Upper lobe of left lung (tissue), 6 donors: ENCODE measurements at regions not wholly inside any gene's neighbourhood (a gene's known extent, or its start where the extent isn't known, plus 50 kb on each side); places are given as distances from the start of the nearest gene placed in this dataset.

Experiments
- ATAC-seq, 2 donors: fragments of 200-7000 bp; cut with Tn5 transposase; one replicate each; pipeline ENCODE4 v1.9.1; 2022; ENCODE audit warnings: mild to moderate bottlenecking in 2 of 2, moderate library complexity in 2 of 2; ENCODE audit not compliant: low FRiP score in 2 of 2
- DNase-seq, 2 donors: peaks; one replicate each; pipeline ENCODE4 v3.0.0-alpha.2; 2019 to 2020
- H3K27ac ChIP-seq, 4 donors: fragments of 200-600 bp; sonication (generic); one replicate each; pipeline ENCODE4 v1.5.1; 2016 to 2019
- H3K27me3 ChIP-seq, 4 donors: fragments of 200-600 bp; sonication (generic); one replicate each; pipeline ENCODE4 v1.5.1; 2017 to 2019
- H3K36me3 ChIP-seq, 4 donors: fragments of 200-600 bp; sonication (generic); one replicate each; pipeline ENCODE4 v1.5.1; 2016 to 2019
- H3K4me1 ChIP-seq, 4 donors: fragments of 200-600 bp; sonication (generic); one replicate each; pipeline ENCODE4 v1.5.1; 2018 to 2019
- H3K4me3 ChIP-seq, 4 donors: fragments of 200-600 bp; sonication (generic); one replicate each; pipeline ENCODE4 v1.5.1; 2017 to 2019; ENCODE audit warnings: mild to moderate bottlenecking in 2 of 4, moderate library complexity in 1 of 4
- H3K9me3 ChIP-seq, 4 donors: fragments of 200-600 bp; sonication (generic); one replicate each; pipeline ENCODE4 v1.5.1; 2018 to 2019
- CTCF ChIP-seq, 6 experiments: fragments of 450-650 bp in 4 of 6; fragments of 200-600 bp in 2 of 6; sonication (generic) in 2 of 6; IDR thresholded peaks; one replicate each; pipeline ENCODE4 v1.5.1; 2016 to 2019; ENCODE audit warnings: antibody characterized with exemption in 6 of 6
- EP300 ChIP-seq, 4 donors: sonication (generic); formaldehyde crosslinking; IDR thresholded peaks; one replicate each; pipeline ENCODE4 v1.5.1; 2017; ENCODE audit warnings: antibody characterized with exemption in 4 of 4, control low read depth in 2 of 4
- POLR2A ChIP-seq, 4 donors: fragments of 450-650 bp; IDR thresholded peaks; one replicate each; pipeline ENCODE4 v1.5.1; 2016 to 2017; ENCODE audit warnings: antibody characterized with exemption in 4 of 4, mild to moderate bottlenecking in 2 of 4
- POLR2AphosphoS5 ChIP-seq, 2 donors: sonication (generic); formaldehyde crosslinking; IDR thresholded peaks; one replicate each; pipeline ENCODE4 v1.5.1; 2017; ENCODE audit warnings: antibody characterized with exemption in 2 of 2
- WGBS, 2 donors: methylation state at CpG; one replicate each; pipeline ENCODE4 v1.1.5; 2017 to 2018; 5-methylcytosine and 5-hydroxymethylcytosine counted together
- donor health status: DM: no; HTN: no; CAD: no; lungs with moderate emphysema.
- donor health status: DM: no; HTN: yes; CAD: no; lungs with severe emphysema.

GRCh38 chr12:67111182-67111581 is 158.0 kb upstream of the CAND1 start:
- no peaks in the 10 kb centered on the region for H3K4me1 ChIP-seq
- H3K36me3 ChIP-seq: no peaks in the 10 kb centered on the region
- H3K27ac ChIP-seq: no peak overlapping the region
- no peaks in the 10 kb centered on the region for H3K27me3 ChIP-seq
- H3K9me3 ChIP-seq: peaks cover 0 to 2% (median 0%) of the 10 kb centered on the region in 4 donors
- no peak overlapping the region for H3K4me3 ChIP-seq
- ATAC-seq: no peak
- 77 to 86% methylated on average over 3 to 4 of the region's 4 CpGs for WGBS, 2 donors
- no peak for DNase-seq
- TF ChIP-seq CTCF (IDR thresholded peaks at IDR 0.05) (no peak), POLR2AphosphoS5 (IDR thresholded peaks at IDR 0.05) (no peak), EP300 (IDR thresholded peaks at IDR 0.05) (no peak), POLR2A (IDR thresholded peaks at IDR 0.05) (no peak)

GRCh38 chr12:67112586-67112985 is 156.6 kb upstream of the CAND1 start:
- DNase-seq (no peak), ATAC-seq (no peak)
- Histone ChIP-seq H3K9me3 (no peaks in the 10 kb centered on the region), H3K4me1 (no peaks in the 10 kb centered on the region), H3K36me3 (no peaks in the 10 kb centered on the region), H3K4me3 (no peak overlapping the region), H3K27ac (no peak overlapping the region), H3K27me3 (no peaks in the 10 kb centered on the region)
- no peak for TF ChIP-seq POLR2A (IDR thresholded peaks at IDR 0.05)
- TF ChIP-seq CTCF (IDR thresholded peaks at IDR 0.05): no peak
- no peak for TF ChIP-seq EP300 (IDR thresholded peaks at IDR 0.05)
- 67 to 74% methylated on average over 5 of the region's 5 CpGs for WGBS, 2 donors

GRCh38 chr12:67116134-67116533 is 153.0 kb upstream of the CAND1 start:
- WGBS, 2 donors: 89 to 98% methylated on average over 1 of the region's 1 CpG
- Histone ChIP-seq H3K9me3 (no peaks in the 10 kb centered on the region), H3K27ac (no peak overlapping the region), H3K36me3 (no peaks in the 10 kb centered on the region), H3K27me3 (no peaks in the 10 kb centered on the region), H3K4me3 (no peak overlapping the region), H3K4me1 (no peaks in the 10 kb centered on the region)
- no peak for DNase-seq
- ATAC-seq: no peak
- TF ChIP-seq POLR2AphosphoS5 (IDR thresholded peaks at IDR 0.05): no peak
- no peak for TF ChIP-seq POLR2A (IDR thresholded peaks at IDR 0.05)
- no peak for TF ChIP-seq EP300 (IDR thresholded peaks at IDR 0.05)
- TF ChIP-seq CTCF (IDR thresholded peaks at IDR 0.05): no peak

GRCh38 chr12:67122584-67122983 is 146.6 kb upstream of the CAND1 start:
- Histone ChIP-seq H3K27ac (no peak overlapping the region), H3K4me1 (no peaks in the 10 kb centered on the region), H3K36me3 (no peaks in the 10 kb centered on the region), H3K9me3 (no peaks in the 10 kb centered on the region), H3K4me3 (no peak overlapping the region), H3K27me3 (no peaks in the 10 kb centered on the region)
- TF ChIP-seq EP300 (IDR thresholded peaks at IDR 0.05) (no peak), POLR2A (IDR thresholded peaks at IDR 0.05) (no peak), CTCF (IDR thresholded peaks at IDR 0.05) (no peak), POLR2AphosphoS5 (IDR thresholded peaks at IDR 0.05) (no peak)
- ATAC-seq (no peak), DNase-seq (no peak)

GRCh38 chr12:67137256-67137655 is 131.9 kb upstream of the CAND1 start:
- ATAC-seq (no peak), DNase-seq (no peak)
- Histone ChIP-seq H3K27ac (no peak overlapping the region), H3K4me1 (no peaks in the 10 kb centered on the region), H3K4me3 (no peak overlapping the region), H3K9me3 (no peaks in the 10 kb centered on the region), H3K27me3 (no peaks in the 10 kb centered on the region), H3K36me3 (no peaks in the 10 kb centered on the region)
- no peak for TF ChIP-seq POLR2AphosphoS5 (IDR thresholded peaks at IDR 0.05)
- TF ChIP-seq EP300 (IDR thresholded peaks at IDR 0.05): no peak
- TF ChIP-seq CTCF (IDR thresholded peaks at IDR 0.05): no peak
- TF ChIP-seq POLR2A (IDR thresholded peaks at IDR 0.05): no peak
- WGBS, 2 donors: 90 to 95% methylated on average over 1 of the region's 1 CpG
